MM.1S (cell line): ENCODE measurements at regions not wholly inside any gene's neighbourhood (a gene's known extent, or its start where the extent isn't known, plus 50 kb on each side); places are given as distances from the start of the nearest gene placed in this dataset.

Source experiments
- DNase-seq: peaks from one replicate; pipeline ENCODE4 v3.0.0-alpha.2; 2015
- H2AFZ ChIP-seq: fragments of 300-600 bp; sonication (generic); 2 replicates; pipeline ENCODE4 v1.6.0; 2016; ENCODE audit warnings: antibody characterized with exemption, low read length
- H3F3A ChIP-seq: fragments of 300-600 bp; sonication (generic); 2 replicates; pipeline ENCODE4 v1.6.1; 2016; ENCODE audit warnings: mild to moderate bottlenecking, antibody characterized with exemption, low read length, moderate library complexity, mixed read lengths; ENCODE audit not compliant: insufficient read depth
- H3K27ac ChIP-seq: fragments of 300-600 bp; sonication (generic); 2 replicates; pipeline ENCODE4 v1.5.1; 2016; ENCODE audit warnings: mild to moderate bottlenecking, low read length
- H3K27me3 ChIP-seq: fragments of 300-600 bp; sonication (generic); replicated peaks from 2 replicates; pipeline ENCODE4 v1.6.0; 2016; ENCODE audit warnings: low read length; ENCODE audit not compliant: insufficient read depth
- H3K36me3 ChIP-seq: fragments of 300-600 bp; sonication (generic); replicated peaks from 2 replicates; pipeline ENCODE4 v1.6.1; 2016; ENCODE audit warnings: mild to moderate bottlenecking, low read length, mixed read lengths; ENCODE audit not compliant: insufficient read depth
- H3K4me1 ChIP-seq: fragments of 300-600 bp; sonication (generic); 2 replicates; pipeline ENCODE4 v1.6.1; 2016; ENCODE audit warnings: low read length, mixed read lengths
- H3K4me2 ChIP-seq: fragments of 300-600 bp; sonication (generic); 2 replicates; pipeline ENCODE4 v1.6.0; 2016; ENCODE audit warnings: low read depth, low read length
- H3K4me3 ChIP-seq: fragments of 300-600 bp; sonication (generic); 2 replicates; pipeline ENCODE4 v1.5.1; 2016; ENCODE audit warnings: low read length, mixed read lengths
- H3K79me2 ChIP-seq: fragments of 300-600 bp; sonication (generic); 2 replicates; pipeline ENCODE4 v1.6.1; 2016; ENCODE audit warnings: mixed run types, low read length, mixed read lengths
- H3K9ac ChIP-seq: fragments of 300-600 bp; sonication (generic); 2 replicates; pipeline ENCODE4 v1.6.1; 2016; ENCODE audit warnings: low read length, mixed read lengths
- H3K9me2 ChIP-seq: fragments of 300-600 bp; sonication (generic); replicated peaks from 2 replicates; pipeline ENCODE4 v1.6.1; 2016; ENCODE audit warnings: mild to moderate bottlenecking, low read length, mixed read lengths; ENCODE audit not compliant: insufficient read depth
- H3K9me3 ChIP-seq: fragments of 300-600 bp; sonication (generic); replicated peaks from 2 replicates; pipeline ENCODE4 v1.6.1; 2016; ENCODE audit warnings: mild to moderate bottlenecking, low read length, mixed read lengths; ENCODE audit not compliant: insufficient read depth
- H4K20me1 ChIP-seq: fragments of 300-600 bp; sonication (generic); 2 replicates; pipeline ENCODE4 v1.6.1; 2016; ENCODE audit warnings: mild to moderate bottlenecking, low read length, moderate library complexity, mixed read lengths; ENCODE audit not compliant: insufficient read depth
- CTCF ChIP-seq: fragments of 300-600 bp; sonication (generic); IDR thresholded peaks from 2 replicates; pipeline ENCODE4 v1.5.1; 2016; ENCODE audit warnings: antibody characterized with exemption, low read length, mixed read lengths
- EZH2 ChIP-seq: fragments of 300-600 bp; sonication (generic); optimal IDR thresholded peaks from 2 replicates; pipeline ENCODE3; 2017; ENCODE audit warnings: low read depth, mild to moderate bottlenecking, antibody characterized with exemption, low read length, mixed read lengths
- EZH2phosphoT487 ChIP-seq: fragments of 300-600 bp; sonication (generic); IDR thresholded peaks from 2 replicates; pipeline ENCODE4 v1.6.1; 2018; ENCODE audit warnings: antibody characterized with exemption, low read length

GRCh38 chr22:46038516-46039430 lies 61.8 kb upstream of the WNT7B start:
- Histone ChIP-seq H2AFZ (no peak overlapping the region), H3K9me2 (no peaks in the 10 kb centered on the region), H3F3A (peaks cover 14% of the 10 kb centered on the region), H4K20me1 (no peaks in the 10 kb centered on the region), H3K4me2 (no peak overlapping the region), H3K4me3 (no peak overlapping the region), H3K9ac (no peak overlapping the region), H3K27ac (no peak overlapping the region), H3K9me3 (no peaks in the 10 kb centered on the region), H3K4me1 (peaks cover 6% of the 10 kb centered on the region), H3K27me3 (no peaks in the 10 kb centered on the region), H3K36me3 (no peaks in the 10 kb centered on the region), H3K79me2 (no peaks in the 10 kb centered on the region)
- TF ChIP-seq CTCF (no peak), EZH2phosphoT487 (no peak), EZH2 (no peak)
- no peak for DNase-seq

- no peak for DNase-seq
- no peak overlapping the region for H2AFZ ChIP-seq
- no peak for TF ChIP-seq EZH2phosphoT487
- no peak for TF ChIP-seq CTCF
- TF ChIP-seq EZH2 = no peak
- H3K4me2 ChIP-seq = no peak overlapping the region
- peaks cover 6% of the 10 kb centered on the region for H3K4me1 ChIP-seq
- no peak overlapping the region for H3K27ac ChIP-seq
- no peaks in the 10 kb centered on the region for H3K9me3 ChIP-seq
- H3K27me3 ChIP-seq = no peaks in the 10 kb centered on the region
- H3K9ac ChIP-seq = no peak overlapping the region
- no peaks in the 10 kb centered on the region for H3K36me3 ChIP-seq
- H3K9me2 ChIP-seq = no peaks in the 10 kb centered on the region
- no peaks in the 10 kb centered on the region for H3K79me2 ChIP-seq
- no peak overlapping the region for H3K4me3 ChIP-seq
- no peaks in the 10 kb centered on the region for H4K20me1 ChIP-seq
- H3F3A ChIP-seq = peaks cover 14% of the 10 kb centered on the region
Observed at GRCh38 chr22:46039535-46039934, 62.6 kb upstream of the WNT7B start.

GRCh38 chr22:46040471-46041465 lies 63.8 kb upstream of the WNT7B start:
- no peaks in the 10 kb centered on the region for H3K9me3 ChIP-seq
- H3K9ac ChIP-seq = no peak overlapping the region
- H3K27me3 ChIP-seq = no peaks in the 10 kb centered on the region
- no peak overlapping the region for H3K27ac ChIP-seq
- no peak overlapping the region for H3K4me3 ChIP-seq
- peaks cover 14% of the 10 kb centered on the region for H3F3A ChIP-seq
- H3K4me2 ChIP-seq = no peak overlapping the region
- peaks cover 6% of the 10 kb centered on the region for H3K4me1 ChIP-seq
- TF ChIP-seq CTCF = no peak
- no peak for TF ChIP-seq EZH2
- TF ChIP-seq EZH2phosphoT487 = no peak
- H4K20me1 ChIP-seq = no peaks in the 10 kb centered on the region
- H2AFZ ChIP-seq = no peak overlapping the region
- no peaks in the 10 kb centered on the region for H3K9me2 ChIP-seq
- no peak for DNase-seq
- no peaks in the 10 kb centered on the region for H3K79me2 ChIP-seq
- no peaks in the 10 kb centered on the region for H3K36me3 ChIP-seq
